Ureter (tissue), 1 donor: ENCODE measurements at regions not wholly inside any gene's neighbourhood (a gene's known extent, or its start where the extent isn't known, plus 50 kb on each side); places are given as distances from the start of the nearest gene placed in this dataset.

Experiments used
- DNase-seq: peaks from one replicate; pipeline ENCODE4 v3.0.0-alpha.2; 2020; ENCODE audit warnings: low spot score
- donor health status: DM: yes; HTN: yes; CAD: no.

DNA sequence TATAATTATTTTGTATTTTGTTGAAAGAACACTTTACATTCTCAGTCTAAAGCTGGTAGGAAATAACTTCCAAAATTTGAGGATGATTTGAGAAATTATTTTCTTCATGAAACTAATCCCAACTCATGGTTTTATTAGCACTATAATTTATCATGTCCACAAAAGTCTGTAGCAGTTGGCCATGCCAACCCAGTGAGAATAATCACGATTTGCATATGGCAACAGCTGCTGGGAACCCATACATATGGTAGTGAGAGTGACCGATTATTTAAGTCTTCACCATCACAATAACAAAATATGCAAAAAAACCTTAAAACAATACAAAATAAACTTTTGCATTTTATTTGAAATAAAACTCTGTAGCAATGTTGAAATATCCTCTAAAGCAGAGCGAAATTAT lies 445.9 kb upstream of the ANO3 start:
- no peak for DNase-seq

DNA sequence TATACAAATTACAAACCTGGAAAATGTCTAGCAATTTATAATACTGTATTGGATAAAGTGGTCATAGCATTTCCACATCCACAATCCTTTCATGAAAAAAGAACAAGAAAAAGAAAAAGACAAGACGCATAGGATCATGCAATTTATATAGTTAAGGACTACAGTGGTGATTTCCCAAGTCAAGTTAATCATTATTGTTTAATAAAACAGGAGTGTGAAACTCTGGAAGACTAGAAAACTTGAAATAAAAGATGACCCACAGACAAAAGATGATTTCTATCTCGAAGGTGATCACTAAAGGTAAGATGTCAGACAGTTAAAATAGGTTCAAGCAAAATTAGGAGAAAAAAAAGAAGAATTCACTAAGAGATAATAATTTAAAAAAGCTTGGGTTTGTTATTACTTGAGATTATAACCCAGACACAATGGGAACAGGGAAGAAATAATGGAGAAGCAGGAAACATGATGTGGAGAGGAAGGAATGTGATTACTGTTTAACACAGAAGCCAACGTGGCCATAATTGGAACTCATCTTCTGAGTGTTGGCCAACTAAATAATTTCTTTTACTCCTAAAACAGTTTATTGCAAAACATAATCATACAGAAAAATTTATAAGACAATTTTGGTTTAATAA lies 441.2 kb upstream of the ANO3 start:
- no peak for DNase-seq

DNA sequence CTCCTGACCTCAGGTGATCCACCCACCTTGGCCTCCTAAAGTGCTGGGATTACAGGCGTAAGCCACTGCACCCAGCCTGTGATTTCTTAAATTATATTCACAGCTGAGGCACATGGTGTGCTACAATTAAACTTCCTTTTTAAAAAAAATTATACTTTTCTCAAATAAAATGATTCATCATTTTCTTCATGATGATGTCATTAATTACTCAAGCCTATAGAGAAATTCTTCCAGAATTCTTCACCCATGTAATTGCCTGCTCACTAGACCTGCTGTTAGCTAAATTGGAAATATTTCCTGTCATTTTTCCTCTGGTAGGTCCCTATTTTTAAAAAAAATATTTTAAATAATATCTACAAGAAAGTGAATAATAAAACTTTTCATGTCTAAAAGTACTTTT lies 440.0 kb upstream of the ANO3 start:
- no peak for DNase-seq

DNA sequence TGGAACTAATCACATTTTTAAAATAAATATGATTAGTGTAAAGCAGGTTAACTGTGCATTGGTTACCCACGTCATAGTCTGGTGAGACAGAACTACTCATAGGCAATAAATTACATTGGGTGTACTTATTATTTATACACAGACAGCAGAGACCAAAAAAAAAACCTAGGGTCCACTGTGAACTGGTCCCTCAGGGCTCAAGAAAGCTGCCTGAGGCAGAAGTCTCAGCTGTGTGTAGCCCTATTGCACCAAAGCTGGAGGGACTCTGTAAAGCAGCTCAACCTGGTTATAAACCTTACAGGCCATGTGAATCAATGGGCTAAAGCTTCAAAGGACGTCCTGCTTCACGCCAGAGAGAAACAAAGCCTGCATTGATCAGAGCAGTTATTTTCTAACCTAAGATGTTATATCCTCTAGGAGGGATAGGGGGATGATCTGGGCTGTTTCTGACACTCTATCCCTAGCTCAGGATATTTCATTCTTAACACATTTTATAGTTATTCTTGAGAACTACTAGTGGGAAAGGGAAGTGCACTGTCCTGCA lies 432.2 kb upstream of the ANO3 start:
- DNase-seq: no peak

DNA sequence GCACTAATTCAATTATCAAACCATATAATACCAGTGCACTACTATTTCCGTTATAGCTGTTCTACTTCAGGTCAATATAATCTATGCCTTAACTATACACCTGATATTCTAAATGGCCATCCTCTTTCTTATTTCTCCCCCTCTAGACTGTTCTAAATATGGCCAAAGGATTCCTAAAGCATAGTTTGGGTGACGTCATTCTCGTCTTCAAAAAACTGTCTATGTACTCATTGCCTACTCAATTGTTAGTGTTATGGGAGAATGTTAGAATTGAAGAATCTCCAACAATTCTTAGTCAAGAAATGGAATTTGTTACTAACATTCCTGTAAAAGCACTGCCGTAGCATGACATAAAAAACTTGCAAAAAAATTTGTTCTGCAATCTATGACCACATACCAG lies 431.1 kb upstream of the ANO3 start:
- DNase-seq: no peak

DNA sequence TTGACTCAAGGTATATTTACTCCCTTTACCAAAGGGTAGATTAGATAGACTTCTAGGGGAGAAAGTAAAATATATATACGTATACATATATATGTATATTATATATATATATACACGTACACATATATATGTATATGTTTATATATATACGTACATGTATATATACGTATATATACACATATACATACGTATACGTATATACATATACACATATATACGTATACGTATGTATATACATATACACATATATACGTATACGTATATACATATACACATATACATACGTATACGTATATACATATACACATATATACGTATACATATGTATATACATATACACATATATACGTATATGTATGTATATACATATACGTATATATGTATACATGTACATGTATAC lies 430.5 kb upstream of the ANO3 start:
- no peak for DNase-seq

DNA sequence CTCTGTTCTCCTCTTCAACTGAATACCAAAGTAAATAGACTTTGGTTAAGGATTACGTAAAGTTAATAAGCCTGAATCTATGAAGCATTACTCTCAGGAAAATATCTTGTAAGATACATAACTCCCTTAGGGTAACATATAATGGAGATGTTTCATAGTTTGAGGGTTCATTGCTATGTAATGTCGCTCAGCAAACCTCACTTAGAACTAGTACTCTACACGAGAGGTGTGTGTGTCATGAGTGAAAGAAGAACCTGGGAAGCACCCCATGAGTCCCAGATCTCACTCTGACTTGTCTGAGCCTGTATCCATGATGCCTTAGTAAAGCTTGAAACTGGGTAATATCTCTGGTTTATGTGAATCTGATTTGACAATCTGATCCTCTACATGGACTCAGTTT lies 429.5 kb upstream of the ANO3 start:
- DNase-seq: no peak

DNA sequence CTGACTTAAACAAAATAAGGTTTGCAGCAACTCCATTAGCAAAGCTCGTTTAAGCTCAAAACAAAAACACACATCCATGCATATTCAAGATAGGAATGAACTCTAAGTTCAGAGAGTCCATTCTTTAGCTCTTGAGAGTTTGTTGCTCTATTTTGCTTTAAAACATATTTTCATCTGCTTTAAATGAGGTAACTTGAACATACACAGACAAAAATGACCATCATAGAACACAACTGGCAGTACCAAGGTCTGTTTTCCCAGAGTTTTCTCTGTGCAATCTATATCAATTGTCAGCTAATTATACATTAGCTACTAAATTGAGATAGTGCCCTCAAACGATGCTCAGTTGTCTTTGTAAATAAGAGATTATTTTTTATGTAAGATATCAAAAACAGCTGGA lies 423.2 kb upstream of the ANO3 start:
- no peak for DNase-seq

DNA sequence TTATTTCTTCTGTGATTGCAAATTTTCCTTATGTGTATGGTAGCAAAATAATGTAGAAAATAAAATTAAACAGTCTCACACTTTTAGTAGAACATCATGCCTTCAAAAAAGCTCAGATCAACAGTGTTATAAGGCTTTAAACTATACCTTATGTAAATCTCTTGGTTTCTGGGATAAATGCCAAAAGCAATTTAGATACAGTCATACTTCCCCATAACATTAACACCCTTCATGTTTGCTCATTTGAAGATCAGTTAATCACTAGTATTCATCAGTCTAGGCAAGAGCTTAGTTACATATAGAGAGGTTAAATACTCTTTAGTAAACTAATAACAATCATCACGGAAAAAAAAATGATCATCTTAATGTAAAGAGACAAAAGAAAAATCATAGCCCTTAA lies 421.8 kb upstream of the ANO3 start:
- DNase-seq: no peak

DNA sequence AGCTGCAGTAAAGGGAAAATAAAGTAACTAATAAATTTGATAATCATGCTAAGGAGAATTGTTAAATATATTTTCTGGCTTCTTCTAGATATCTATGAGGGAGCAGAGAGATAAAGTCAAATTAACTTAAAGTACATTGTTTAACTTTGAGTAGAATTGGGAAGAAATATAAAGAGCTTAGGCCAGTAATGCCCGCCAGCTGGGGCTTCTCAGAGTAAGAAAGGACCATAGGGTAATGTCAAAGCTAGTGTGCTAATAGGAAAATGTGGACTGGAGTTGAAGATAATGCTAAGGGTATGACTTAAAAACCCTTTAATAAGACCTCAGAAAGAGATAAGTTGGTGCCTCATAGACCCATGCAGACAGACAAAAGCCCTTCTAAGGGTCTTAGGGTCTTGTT lies 411.6 kb upstream of the ANO3 start:
- DNase-seq: no peak

DNA sequence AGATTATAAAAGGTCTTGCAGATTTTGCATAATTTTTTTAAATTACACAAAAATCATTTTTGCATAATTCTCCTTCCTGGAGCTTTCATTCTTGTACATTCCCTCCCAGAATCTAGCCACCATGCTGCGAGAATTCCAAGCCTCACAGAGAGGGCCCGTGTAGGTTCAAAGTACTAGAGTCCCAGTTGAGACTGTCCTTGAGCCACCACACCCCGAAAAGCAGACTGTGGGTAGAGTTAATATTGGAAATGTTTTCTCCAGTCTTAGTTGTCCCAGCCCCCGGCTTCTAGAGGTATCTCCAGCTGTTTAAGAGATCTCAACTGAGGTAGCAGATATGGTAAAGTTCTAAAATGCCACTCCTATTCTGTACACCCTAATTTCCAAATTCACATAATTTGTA lies 407.3 kb upstream of the ANO3 start:
- DNase-seq: no peak

DNA sequence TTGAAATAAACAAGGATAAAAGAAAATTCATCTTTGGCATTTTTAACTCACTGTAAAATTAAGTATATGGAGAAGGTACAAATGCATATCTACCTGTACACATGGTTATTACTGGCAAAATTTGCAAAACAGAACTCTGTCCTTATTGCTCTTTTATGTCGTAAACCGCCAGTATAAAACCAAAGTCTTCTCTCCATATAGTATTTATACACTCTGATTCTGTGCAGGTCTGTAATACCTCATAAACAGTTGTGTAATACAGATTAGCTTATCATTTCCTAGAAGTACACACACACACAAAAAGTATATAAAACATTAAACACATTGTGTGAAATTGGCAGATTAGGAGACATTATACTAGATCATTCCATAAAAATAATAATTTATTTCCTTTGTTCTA lies 406.6 kb upstream of the ANO3 start:
- DNase-seq: no peak

DNA sequence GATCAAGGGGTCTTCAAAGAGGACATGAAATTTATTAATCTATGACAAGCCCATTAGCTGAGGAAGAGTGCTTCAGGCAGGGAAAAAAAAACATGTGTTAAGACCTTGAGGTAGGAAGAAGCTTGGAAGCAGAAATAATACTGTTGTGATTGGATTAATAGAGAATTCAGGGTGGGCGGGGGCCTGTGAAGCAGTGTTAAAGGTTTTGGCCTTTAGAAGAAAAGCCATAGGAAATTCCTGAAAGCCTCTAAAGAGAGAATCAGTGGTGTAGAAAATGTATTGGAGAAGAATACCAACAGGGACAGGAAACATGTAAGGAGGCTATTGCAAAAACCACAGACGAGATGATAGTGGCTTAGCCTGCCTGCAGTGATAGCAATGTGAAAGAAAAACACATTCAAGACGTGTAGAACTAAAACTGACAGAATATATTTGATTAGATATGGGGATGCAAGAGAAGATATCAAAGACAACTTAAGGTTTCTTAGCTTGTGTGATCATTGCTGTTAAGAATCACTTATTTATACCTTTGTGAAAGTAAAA lies 404.4 kb upstream of the ANO3 start:
- DNase-seq: no peak

DNA sequence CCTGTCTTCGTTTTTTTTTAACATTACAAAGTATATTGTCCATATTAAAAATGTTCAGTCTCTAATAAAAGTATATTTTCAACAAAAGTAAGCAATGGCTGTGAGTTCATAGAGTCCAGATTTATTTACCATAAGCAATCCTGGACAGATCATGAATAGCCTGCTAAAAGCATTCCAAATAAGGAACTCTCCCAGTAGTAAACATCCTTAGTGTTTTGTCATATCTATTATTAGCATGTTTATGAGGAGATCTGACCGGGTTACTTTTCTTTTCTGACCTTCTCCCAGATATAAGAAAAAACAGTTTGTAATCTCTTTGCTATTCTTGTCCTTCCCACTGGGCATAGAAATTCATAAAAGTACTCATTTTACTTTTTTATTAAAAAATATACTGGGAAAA lies 403.9 kb upstream of the ANO3 start:
- no peak for DNase-seq

DNA sequence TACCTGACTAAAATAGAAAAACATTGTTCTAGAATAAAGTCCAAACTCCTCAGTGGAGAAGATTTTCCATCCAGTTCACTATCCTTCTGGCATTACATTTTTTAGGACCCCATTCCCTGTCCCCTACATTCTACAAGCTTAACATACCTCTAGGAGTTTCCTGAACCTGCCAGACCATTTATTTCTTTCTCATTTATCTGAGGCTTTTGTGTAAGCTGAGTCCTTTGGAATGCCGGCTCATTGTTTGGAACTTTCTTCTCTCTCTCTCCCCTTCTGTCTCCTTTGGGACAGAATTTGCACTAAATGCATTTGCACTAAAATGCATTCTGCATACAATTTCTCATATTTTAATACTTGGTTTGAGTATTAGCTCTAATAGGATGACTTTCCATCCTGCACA lies 393.0 kb upstream of the ANO3 start:
- DNase-seq: no peak

DNA sequence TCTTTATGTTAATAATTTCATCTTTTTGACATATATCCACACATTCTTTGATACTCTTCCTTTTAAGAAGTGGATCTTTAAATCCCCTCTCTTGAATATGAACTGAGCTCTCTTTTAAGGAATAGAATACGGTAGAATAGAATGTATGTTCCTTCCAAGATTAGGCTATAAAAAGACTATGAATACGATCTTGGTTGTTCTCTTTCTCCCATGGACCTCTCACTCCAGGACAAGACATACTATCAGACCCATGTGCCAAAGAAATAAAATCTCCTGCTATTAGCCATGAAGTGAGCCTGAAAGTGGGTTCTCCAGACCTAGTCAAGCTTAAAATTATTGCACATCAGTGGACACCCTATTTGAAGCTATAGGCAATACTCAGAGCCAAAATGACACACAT lies 392.2 kb upstream of the ANO3 start:
- no peak for DNase-seq

DNA sequence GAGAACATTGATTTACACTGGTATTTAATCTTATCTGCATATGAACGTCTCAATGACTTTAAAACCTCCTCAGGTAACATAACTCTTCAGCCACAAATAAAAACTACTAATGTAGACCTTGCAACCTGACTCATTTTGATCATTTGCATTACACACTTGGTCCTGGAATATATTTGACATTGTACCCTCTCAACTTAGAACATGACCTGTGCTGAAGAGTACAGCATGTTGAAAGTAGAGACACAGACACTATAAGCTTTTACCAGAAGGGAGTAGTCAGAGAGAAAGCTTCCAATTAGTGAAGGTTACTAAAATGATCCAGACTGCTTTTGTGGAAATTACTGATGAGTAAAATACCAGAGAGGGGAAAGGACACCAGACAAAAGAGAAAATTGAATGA lies 390.6 kb upstream of the ANO3 start:
- DNase-seq: no peak

DNA sequence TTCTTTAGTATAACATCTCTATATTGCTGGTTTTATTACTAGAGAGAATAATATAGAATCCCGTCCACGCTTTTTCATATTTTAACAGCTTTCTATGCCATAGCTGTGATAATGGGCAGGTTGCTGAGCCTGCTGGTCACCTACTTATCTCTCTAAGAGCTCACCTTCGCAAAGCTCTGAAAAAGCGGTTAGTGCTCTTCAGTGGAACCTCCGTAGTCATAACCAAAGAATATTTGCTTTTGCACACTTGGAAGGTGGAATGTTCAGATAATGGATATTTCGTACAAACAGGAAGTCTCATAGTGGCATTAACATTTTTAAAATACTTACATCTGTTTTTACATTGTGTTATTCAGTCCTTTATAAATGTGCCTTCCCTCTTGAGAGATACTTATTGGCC lies 388.9 kb upstream of the ANO3 start:
- DNase-seq: no peak

DNA sequence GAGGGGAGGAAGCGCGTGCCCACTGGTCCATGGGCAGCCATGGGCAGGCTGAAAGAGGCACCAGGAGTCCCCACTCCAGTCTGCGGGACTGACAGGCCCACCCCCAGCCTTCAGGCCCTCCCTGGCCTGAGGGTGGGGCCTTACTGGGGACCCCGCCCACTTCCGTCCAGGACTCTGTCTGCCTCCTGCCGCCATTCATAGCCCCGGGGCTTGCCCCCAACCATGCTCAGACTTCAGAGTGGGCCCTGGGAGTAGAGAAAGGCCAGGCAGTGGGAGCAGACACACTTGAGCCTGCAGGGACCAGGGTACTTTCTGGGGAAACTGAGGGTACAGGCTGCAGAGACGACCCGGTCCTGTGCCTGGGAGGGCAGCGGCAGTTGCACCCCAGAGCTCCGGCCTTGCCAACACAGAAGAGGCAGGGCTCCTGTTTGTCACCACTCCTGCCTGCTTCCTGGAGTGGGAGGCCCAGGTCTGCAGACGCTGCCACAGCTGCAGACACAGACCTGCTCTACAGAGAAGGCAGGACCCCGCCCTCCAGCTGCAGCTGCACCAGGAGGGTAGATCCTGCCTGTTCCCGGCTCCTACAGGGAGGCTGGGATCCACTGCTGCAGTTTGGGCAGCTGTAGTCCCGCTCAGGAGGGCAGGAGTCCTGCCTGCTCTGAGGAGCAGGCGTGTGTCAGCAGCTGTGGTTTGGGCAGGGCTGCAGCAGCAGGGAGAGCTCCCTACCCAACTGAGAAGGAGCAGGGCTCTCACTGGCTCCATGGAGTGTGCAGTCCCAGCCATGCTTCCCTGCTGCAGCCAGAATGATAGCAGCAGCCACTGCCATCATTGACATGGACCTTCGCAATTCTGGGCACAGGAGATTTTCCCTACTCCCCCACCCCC lies 387.9 kb upstream of the ANO3 start:
- no peak for DNase-seq

DNA sequence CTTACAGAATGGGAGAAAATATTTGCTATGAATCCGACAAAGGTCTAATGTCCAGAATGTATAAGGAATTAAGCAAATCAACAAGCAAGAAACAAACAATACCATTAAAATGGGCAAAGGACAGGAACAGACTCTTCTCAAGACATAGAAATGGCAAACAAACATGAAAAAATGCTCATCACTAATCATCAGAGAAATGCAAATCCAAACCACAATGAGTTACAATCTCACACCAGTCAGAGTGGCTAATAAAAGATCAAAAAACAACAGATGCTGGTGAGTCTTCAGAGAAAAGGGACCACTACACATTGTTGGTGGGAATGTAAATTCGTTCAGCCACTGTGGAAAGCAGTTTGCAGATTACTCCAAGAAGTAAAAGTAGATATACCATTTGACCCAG lies 382.0 kb upstream of the ANO3 start:
- no peak for DNase-seq

DNA sequence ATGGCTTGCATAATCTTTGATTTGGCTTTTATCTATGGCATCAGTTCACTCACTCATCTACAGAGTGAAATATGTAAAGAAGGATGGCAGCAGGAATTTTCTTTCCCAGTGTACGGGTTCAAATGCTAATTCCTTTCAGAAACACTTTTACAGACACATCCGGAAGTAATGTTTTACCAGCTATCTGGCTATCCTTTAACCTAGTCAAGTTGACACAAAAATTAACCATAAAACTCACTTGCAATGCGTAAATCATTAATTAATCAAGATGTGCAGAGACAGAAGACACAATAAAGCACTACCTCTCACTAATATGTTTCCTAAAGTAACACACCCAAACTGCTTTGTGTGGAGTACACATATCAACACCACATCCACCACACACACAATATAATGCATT lies 378.9 kb upstream of the ANO3 start:
- DNase-seq: no peak

DNA sequence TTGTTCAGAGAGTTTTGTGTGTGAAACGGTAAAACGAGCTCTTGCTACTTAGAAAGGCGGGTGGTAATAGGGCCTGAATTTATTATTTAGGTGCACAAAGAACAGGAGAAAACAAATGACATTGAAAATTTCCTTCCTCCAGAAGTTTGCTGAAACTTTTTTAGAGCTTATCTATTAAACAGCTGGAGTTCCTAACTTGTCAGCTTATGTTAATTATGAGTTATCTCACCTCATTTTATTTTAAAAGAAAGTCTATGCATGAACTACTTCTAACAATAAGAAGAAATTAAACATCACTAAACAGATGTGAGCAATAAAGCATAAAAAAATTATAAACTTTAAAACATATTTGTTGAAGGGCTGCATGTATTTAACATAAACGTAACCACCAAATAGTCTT lies 373.9 kb upstream of the ANO3 start:
- no peak for DNase-seq

DNA sequence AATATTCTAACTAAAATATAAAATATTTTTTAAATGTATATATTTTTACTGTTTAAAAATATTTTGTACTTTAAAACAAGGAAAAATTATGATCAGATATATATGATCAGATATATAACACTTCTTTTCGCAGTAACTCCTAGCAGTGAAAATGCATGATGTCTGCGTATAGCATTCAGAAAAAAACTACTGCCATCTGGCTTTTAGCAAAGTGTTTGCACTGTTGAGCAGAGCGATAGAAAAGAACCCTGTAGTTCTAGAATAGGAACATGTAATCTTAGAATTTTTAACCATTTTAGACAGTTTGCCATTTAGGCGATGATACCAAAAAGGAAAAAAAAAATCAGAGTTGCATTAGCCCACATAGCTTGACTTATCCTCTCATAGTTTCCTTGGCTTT lies 370.4 kb upstream of the ANO3 start:
- no peak for DNase-seq
